GM18868 (cell line): ENCODE measurements at regions not wholly inside any gene's neighbourhood (a gene's known extent, or its start where the extent isn't known, plus 50 kb on each side); places are given as distances from the start of the nearest gene placed in this dataset.
A peak's percentile ranks its signal among the peaks of the same experiment; 100 is the strongest.

Source experiments
- ATAC-seq: cut with Tn5 transposase; IDR thresholded peaks from one replicate; pipeline ENCODE4 v1.9.1; 2021; ENCODE audit warnings: mild to moderate bottlenecking, moderate library complexity; ENCODE audit not compliant: unreplicated experiment

DNA sequence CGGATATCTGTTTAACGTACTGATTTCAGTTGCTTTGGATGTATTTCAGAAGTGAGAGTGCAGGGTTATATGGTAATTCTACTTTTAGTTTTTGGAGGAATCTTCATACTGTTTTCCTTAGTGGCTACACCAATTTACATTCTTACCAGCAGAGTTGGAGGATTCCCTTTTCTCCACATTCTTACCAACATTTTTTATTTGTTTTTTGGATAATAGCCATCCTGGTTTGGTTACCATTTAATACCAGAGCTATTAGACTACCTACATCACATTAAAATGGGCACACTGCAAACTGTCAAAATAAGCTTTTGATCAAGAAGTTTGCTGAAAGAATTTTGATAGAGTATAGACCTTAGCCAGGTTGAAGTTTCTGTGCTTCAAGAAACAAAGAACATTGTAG, 217.2 kb upstream of the CFAP20DC start:
- ATAC-seq = no peak

DNA sequence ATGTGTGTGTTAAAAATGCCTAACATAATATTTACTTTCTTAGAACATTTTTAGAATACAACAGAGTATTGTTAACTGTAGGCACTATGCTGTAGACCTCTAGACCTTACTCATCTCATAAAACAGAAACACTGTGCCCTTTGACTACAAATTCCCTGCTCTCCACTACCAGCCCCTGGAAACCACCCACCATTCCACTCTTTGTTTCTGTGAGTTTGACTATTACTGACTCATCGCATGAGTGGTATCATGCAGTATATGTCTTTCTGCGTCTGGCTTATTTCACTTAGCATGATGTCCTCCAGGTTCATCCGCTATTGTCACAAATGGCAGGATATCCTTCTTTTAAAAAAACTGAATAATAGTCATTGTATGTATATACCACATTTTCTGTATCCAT, 216.7 kb upstream of the CFAP20DC start:
- no peak for ATAC-seq

GRCh38 chr3:59265566-59265965, 215.7 kb upstream of the CFAP20DC start:
- no peak for ATAC-seq

- no peak for ATAC-seq
Measured at GRCh38 chr3:59264366-59264765, 214.5 kb upstream of the CFAP20DC start.

DNA sequence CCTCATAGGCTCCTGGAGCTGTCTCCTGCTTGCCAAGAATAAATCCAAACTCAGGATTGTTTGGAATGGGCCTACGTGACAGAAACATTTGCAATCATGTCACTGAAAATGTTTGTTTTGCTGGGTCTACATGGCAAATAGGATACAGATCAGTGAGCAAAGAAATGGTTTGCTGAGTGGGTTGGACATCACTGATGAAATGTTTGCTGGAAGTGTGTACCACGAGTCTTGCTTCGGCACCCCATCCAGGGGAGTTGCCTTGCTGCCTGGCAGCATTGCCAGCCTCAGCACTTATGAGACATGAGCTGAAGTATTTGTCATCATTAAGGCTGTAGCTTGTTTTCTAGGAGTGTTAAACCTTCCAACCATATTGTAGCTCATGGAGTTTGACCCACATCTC, 213.3 kb upstream of the CFAP20DC start:
- no peak for ATAC-seq

DNA sequence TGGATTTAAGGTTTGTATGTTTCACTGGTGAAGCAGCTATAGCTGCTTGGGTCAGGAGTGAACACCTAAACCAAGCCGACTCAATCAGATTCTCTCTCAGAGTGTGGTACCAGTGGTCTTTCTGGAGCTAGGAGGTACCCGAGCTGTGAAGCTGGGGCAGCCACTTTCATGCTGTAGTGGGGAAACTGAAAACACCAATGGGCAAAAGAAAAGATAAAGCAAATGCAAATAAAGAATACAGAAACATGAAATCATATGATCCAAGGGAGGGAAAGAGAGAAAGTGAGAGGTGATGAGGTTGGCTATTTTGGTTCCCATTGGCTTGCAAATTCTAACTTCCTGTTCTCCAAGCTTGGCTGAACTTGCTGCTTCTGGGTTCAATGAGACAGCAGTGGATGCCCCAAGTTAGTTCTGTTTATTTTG, 212.3 kb upstream of the CFAP20DC start:
- peak; percentile 89 for ATAC-seq

DNA sequence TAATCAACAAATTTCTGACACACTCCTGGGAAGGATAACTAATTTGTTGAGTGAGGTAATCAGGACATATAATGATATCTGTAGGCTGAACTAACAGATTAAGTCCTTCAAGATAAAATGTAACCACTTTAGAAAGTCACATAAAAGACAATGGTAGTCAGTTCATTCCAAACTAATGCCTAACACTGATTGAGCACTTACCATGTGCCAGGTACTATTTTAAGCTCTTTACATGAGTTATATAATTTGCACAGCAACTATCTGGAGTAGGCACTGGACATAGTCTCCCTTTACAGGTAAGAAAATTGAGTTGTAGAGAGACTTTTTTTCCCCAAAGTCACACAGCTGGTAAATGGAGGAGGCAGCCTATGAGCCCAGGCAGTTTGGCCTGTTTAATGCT, 211.2 kb upstream of the CFAP20DC start:
- ATAC-seq = no peak

DNA sequence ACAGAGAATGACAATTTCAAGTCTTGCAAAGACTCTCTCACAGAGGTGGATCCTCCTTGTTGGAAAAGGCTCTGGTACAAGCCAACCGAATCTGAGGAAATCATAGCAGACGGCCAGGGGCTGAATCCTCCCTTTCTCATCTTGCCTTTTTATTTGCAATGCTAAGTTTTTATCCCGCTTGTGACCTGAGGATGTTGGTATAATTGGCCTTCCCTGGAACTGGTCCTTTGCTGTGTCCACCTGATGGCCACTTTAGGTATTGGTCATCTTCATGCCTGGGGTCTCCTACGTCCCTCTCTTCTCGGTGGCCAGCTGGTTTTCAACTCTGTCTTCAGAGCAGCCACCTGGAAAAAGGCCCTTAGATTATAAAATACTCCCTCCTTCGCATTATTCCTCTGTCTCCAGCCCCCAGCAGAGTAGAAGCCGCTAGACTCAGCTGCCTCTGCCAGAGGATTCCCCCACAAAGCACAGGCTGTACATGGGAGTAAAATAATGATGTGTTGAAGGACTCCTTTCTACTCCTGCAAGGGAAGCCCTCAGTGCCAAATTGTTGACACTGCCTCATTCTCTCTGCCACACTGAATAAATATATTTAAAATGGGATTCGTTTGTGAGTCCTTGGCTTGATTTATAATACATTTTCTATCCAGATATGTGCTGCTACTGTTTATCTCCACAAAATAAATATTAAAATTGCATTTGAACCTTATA, 208.9 kb upstream of the CFAP20DC start:
- no peak for ATAC-seq

DNA sequence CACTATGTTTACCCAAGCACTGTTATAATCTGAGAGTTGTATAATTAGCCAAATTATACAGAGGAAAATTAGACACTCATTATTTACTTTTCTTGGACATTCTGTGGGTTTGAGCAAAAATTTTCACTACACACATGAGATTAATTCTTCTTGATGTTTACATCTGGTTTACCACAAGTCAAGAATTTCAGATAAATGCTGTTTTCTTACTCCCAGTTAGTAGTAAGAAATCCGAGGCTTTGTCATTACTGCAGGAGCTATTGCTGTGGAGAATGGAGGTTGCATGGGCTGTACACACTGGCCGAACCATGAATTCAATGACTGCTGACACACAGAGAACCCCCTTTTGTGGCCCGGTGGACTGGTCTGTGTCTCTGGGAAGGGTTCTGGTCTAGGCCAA, 207.7 kb upstream of the CFAP20DC start:
- no peak for ATAC-seq

DNA sequence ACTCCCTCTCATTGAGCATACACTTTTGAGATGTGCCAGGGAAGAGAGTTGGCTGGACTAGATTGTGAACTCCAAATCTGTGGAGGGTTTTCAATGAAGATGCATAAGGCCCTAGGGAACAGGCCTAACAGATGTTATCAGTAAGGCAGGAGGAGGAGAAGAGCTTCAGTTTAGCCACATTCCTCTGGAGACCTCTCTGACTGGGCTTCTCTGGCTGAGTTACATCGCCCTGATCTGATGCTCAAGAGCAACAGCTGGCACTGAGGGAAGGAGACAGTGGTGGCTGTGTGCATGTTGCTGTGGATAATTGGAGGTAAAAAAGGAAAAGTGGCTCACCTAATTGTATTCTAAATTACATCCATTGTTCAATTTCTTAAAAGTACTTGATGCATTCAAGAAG, 206.4 kb upstream of the CFAP20DC start:
- no peak for ATAC-seq

- no peak for ATAC-seq
Measured at GRCh38 chr3:59254976-59255375, 205.2 kb upstream of the CFAP20DC start.

DNA sequence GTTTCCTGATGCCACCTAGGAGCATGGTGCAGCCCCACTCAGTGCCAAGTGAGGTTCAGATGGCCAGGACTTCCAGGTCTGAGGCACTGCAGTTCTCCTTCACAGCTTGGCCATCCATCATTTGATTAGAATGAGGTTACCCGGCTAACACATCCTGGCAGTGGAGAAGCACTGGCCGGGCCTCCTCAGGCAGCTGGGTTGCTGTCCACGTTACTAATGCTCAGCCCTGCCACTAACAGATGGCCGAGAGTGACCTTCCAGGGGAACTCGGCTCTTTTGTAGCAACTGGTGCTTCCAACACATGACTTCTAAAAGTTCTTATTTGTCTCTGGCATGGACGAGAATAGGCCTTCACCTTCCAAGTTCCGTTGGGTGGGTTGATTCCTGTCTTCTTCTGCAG, 204.6 kb upstream of the CFAP20DC start:
- no peak for ATAC-seq

DNA sequence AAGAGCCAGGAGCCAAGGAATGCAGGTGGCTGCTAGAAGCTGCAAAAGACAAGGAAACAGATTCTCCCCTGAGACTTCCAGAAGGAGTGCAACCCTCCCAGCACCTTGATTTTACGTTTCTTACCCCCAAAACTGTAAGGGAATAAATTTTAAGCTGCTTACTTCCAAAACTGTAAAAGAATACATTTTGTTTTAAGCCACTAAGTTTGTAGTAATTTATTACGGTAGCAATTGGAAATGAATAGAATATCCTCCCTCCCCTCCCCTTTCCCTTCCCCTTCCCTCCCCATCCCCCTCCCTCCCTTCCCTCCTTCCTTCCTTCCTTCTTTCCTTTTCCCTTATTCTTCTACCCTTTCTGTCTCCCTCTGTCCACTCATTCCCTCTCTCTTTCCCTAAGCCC, 203.7 kb upstream of the CFAP20DC start:
- no peak for ATAC-seq

DNA sequence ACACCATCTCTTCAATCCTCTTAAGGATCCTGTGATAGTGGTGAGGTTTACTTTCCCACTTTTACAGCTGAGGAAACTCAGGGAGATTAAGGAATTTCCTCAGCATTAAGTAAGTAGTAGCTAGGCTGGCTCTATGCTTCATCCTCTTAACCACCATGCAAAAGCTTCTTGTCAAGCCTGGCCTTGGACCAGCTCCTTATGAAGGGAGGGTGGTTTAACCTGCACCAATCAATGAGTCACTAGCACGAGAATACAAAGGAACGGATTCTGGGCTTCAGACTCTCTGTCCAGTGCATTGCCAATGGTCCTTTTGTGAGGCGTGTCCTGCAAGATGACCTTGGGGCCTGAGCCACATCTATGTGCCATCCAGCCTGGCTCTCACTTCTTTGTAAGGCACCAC, 202.0 kb upstream of the CFAP20DC start:
- ATAC-seq = no peak

GRCh38 chr3:59250600-59250999, 200.8 kb upstream of the CFAP20DC start:
- no peak for ATAC-seq

DNA sequence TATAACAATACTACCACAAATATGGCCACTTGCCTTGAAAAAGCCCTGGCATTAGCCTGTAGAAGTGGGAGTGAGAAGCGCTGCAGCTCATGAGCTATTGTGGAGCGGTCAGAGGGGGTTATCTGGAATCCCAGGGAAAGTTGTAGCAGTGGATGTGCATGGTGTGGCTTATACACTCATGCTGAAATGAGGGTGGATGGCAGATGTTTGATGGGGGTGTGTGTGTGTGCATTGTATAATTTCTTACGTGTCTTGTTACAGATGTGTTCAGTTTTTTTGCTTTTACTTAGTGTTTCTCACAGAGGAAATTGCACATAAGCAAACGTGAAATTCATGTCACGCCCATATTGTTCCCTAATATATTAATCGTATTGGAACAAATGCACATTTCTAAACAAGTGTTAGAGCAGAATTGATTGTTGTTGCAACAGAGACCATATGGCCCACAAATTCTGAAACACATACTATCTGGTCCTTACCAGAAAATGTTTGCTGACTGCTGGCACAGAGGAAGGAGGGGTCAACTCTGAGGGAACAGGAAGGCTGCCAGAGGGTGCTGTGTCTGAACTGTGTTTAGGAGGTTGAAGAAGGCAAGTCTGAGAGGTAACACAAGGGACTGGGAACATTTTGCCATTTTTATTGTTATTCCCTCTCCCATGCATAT, 200.0 kb upstream of the CFAP20DC start:
- ATAC-seq = no peak

- no peak for ATAC-seq
Measured at GRCh38 chr3:59249004-59249403, 199.2 kb upstream of the CFAP20DC start.

DNA sequence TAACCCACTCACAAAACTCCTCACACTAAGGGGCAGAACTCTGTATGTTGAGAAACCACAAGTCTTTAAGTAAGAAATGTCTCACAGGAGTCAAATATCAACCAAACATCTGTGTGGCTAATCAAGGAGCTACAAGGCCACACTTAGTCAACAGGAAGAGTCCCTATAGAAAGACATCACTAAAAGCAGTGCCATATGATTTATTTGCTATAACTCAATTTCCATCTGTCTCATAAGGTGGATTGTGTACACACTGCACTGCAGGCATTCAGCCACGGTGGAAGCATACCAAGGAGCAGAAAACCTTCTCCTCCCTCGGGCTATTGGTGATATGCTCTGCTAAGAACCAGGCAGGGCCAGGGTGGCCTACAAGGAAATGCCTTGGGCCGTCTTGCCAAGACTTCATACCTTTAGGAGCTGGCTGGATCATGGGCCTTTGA, 197.6 kb upstream of the CFAP20DC start:
- ATAC-seq = peak; percentile 69

DNA sequence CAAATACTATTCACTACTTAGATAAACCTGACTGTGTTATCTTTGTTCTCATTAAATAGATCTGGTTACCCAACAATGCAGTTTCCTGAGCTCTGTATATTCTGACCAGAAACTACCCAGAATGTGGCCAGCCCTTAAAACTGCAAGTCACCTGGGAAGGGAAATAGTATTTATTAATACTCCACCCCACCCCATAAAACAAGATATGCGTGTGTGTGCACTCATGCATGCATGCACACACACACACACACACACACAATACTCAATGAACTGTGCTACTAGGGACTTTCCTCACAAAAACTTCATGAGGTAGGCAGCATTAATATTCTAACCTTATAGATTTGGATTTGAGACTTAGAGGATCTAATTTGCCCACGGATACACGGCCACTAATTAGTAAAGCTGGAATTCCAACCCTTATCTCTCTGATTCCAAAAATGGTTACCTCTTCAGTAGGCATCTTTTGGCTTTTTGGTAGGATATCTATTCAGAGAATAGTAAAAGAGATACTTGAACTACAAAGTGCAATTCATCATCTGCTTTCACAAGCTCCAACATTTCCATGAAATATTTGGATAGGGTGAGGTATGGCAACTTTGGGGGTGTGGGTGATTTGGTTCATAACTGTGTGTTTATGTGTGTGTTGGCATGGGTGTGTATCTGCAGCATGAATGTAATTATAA, 197.0 kb upstream of the CFAP20DC start:
- peak; percentile 66 for ATAC-seq

GRCh38 chr3:59245859-59246501, 196.2 kb upstream of the CFAP20DC start:
- no peak for ATAC-seq

GRCh38 chr3:59245300-59245858, 195.6 kb upstream of the CFAP20DC start:
- ATAC-seq = no peak
